VCaP (cell line): ENCODE measurements at regions not wholly inside any gene's neighbourhood (a gene's known extent, or its start where the extent isn't known, plus 50 kb on each side); places are given as distances from the start of the nearest gene placed in this dataset.
"Not testable (repeated sequence)": the region's sequence is repeated elsewhere in the genome, so short reads cannot be mapped to it uniquely, and the experiment has no call there.

ENCODE experiments used
- H3K27ac ChIP-seq: fragments of 450-650 bp; 2 replicates; pipeline ENCODE4 v1.5.1; 2017
- CTCF ChIP-seq: fragments of 450-650 bp; conservative IDR thresholded peaks from 2 replicates; pipeline ENCODE4 v1.5.1; 2017; ENCODE audit warnings: mild to moderate bottlenecking, moderate library complexity

GRCh38 chr3:153273767-153274435 is 111.9 kb downstream of the RAP2B start:
- H3K27ac ChIP-seq = no peak overlapping the region
- no peak for TF ChIP-seq CTCF

- no peak overlapping the region for H3K27ac ChIP-seq
- no peak for TF ChIP-seq CTCF
Measured at GRCh38 chr3:153274561-153274960, 112.5 kb downstream of the RAP2B start.

GRCh38 chr3:153275514-153275913 is 113.5 kb downstream of the RAP2B start:
- no peak for TF ChIP-seq CTCF
- no peak overlapping the region for H3K27ac ChIP-seq

GRCh38 chr3:153277029-153277428 is 115.0 kb downstream of the RAP2B start:
- H3K27ac ChIP-seq = no peak overlapping the region
- no peak for TF ChIP-seq CTCF

GRCh38 chr3:153281236-153281997 is 119.4 kb downstream of the RAP2B start:
- not testable (repeated sequence) for H3K27ac ChIP-seq

GRCh38 chr3:153282355-153282754 is 120.3 kb downstream of the RAP2B start:
- no peak overlapping the region for H3K27ac ChIP-seq
- TF ChIP-seq CTCF = no peak

- no peak for TF ChIP-seq CTCF
Measured at GRCh38 chr3:153284282-153284938, 122.4 kb downstream of the RAP2B start.

More at GRCh38 chr3:153284282-153284938, 122.4 kb downstream of the RAP2B start:
- H3K27ac ChIP-seq = peak overlapping the region; percentile 77
